GM11168 (cell line): ENCODE measurements at regions not wholly inside any gene's neighbourhood (a gene's known extent, or its start where the extent isn't known, plus 50 kb on each side); places are given as distances from the start of the nearest gene placed in this dataset.

Experiments used
- in situ Hi-C: fragments of 300-500 bp; cut with MboI; formaldehyde crosslinking; loops from one replicate; pipeline ENCODE4 v1.12.0; 2022; ENCODE audit warnings: low sequenced_read_pairs; ENCODE audit not compliant: unreplicated experiment

- in situ Hi-C loops: no loop called here
These were observed 191.2 kb upstream of the MGMT start for GRCh38 chr10:129275886-129276285.

DNA sequence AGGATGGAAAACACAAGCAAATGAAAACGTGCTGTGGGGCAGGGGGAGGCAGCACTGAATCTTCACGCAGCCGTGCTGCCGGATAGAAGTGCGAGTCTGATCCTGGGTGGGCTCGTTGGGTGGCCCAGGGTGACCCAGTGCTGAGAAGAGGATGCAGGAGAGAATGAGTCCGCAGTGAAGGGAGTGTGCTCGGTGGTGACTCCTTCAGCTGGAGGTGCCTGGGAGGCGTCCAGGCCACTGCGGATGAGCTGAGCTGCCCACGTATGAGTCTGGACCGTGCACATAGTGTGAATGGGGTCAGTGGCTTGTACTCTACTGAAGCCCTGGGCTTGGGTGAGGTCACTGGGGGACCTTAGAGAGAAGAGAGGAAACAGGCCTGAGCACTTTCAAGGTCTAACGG, 190.0 kb upstream of the MGMT start:
- in situ Hi-C loops: no loop called here

DNA sequence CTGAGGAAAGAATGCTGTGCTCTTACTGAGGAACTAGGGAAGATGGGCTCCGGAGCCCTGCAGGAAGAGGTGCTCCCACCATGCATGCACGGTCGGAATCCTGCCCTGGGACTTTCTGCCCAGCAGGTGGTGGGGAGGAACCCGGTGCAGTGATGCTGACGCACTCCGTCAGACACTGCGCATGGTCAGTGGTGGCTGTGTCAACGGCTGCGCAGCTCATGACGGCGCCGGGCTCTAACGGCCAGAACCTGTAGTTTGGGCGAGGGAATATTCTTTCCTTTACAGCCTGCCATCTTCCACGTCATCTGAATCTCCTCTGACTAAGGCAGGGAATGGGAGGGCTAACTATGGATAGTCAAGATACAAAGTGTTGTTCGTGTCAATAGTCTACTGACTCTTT, 189.2 kb upstream of the MGMT start:
- in situ Hi-C loops: no loop called here

GRCh38 chr10:129278686-129279085, 188.4 kb upstream of the MGMT start:
- in situ Hi-C loops: no loop called here

- in situ Hi-C loops: no loop called here
These were observed 187.4 kb upstream of the MGMT start for GRCh38 chr10:129279446-129280154.

DNA sequence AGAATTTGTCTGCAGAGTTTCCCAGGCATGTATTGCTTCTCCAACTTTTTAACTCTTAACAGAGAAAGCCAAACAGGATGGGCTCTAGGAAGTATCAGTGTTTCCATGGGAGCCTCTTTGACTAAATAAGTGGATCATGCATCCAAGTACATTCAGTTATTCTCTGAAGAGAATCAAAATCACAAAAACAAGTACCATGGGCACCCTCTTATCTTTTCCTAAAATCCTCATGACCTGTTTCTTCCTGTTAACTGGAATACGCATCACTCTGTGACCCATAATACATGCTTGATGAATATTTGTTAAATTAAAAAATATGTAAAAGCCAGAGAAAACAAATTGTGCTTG, 186.9 kb upstream of the MGMT start:
- in situ Hi-C loops: no loop called here

DNA sequence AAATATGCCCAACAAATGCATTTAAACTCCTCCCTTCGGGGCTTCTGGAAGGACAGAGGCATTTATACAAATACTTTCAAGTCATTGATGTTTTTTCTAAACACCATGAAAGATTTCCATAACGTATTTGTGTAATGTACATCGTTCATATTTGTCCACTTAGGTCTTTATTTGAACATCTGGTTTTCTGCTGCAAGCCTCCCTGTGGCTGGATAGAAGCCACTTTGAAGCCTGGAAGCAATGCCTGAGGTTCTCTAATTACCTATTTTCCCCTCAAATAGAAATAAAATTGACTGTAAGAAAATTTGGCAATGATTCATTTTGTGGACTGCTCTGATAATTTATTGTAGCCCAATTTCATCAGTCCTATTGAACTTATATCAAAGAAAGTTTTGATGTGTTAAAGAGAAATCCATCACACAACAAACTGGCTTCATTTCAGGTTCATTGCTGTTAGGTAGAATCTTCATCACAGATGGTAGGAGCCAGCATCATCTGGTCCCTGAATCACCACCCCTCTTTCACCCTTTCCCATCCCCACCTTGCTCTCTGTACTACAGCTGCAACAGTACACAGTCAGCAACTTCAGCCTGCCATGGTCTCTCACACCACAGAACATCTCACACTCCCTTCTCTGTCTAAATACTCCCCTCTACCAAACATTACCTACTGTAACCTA, 186.0 kb upstream of the MGMT start:
- in situ Hi-C loops: no loop called here

GRCh38 chr10:129285459-129285858, 181.6 kb upstream of the MGMT start:
- in situ Hi-C loops: no loop called here

- in situ Hi-C loops: no loop called here
These were observed 177.9 kb upstream of the MGMT start for GRCh38 chr10:129288999-129289584.

DNA sequence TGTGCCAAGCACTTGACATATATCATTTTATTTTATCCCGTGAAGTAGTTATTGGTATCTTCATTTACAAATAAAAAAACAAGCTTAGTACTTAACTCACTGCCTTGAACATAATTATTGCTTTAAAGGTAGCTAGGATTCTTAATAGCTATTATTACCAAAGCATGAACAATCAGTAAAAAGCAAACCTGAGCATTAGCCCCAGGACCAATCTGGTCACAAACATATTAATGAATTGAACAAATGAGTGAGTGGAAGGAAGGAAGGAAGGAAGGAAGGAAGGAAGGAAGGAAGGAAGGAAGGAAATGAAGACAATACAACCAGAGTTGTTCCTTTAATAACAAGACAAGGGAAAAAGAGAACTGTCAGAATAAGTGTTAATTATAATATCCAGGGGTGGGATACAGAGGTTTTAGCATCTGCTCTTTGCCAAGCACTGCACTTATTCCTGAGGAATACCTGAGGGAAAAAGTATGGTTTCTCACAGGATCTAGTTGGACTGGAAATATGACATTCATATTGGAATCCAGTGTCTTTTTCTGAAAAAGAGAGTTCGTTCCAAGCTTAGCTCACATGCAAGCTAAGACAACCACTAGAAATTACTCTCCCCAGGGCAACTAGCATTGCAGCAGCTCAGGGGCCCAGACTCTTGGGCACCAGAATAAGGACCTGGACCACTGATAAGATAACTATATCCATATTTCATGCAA, 172.9 kb upstream of the MGMT start:
- in situ Hi-C loops: no loop called here

GRCh38 chr10:129294944-129295343, 172.1 kb upstream of the MGMT start:
- in situ Hi-C loops: no loop called here

- in situ Hi-C loops: no loop called here
These were observed 162.0 kb upstream of the MGMT start for GRCh38 chr10:129305046-129305445.

GRCh38 chr10:129307141-129307540, 159.9 kb upstream of the MGMT start:
- in situ Hi-C loops: no loop called here

- in situ Hi-C loops: no loop called here
These were observed 158.0 kb upstream of the MGMT start for GRCh38 chr10:129308953-129309564.

DNA sequence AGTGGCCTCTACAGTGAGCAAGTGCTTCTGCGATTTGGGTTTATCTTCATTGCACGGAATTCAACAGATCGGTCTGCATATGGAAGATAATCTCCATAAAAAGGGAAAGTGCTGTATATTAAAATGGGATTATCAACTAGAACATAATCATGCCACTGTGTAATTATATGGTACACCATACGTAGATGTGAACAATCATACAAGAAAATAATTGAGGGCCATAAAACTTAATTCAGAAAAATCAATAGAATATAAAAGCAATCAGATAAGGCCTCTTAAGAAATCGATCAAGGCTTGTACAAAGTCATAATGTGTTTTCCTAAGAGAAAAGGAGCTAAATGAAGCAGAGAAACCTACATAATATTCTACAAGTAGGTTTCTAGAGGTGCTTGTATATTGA, 157.5 kb upstream of the MGMT start:
- in situ Hi-C loops: no loop called here

- in situ Hi-C loops: no loop called here
These were observed 156.2 kb upstream of the MGMT start for GRCh38 chr10:129310881-129311280.

DNA sequence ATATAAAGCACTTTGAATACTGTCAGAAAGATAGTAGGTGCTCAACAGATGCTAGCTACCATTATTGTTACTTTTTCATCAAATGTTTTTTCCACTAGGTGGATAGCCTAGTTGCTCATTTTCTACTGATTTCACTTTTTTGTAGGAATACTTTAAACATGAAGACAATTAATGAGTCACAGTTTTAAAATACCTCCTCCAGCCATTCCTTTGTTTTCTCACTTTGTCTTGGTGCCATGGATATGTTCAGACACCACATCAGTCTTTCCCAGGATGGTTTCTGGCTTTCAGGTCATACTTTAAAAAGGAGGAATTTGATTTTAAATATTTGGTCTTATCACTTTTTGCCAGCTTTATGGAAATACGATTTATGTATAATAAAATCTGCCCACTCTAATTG, 147.1 kb upstream of the MGMT start:
- in situ Hi-C loops: no loop called here

GRCh38 chr10:129320340-129320739, 146.7 kb upstream of the MGMT start:
- in situ Hi-C loops: no loop called here

DNA sequence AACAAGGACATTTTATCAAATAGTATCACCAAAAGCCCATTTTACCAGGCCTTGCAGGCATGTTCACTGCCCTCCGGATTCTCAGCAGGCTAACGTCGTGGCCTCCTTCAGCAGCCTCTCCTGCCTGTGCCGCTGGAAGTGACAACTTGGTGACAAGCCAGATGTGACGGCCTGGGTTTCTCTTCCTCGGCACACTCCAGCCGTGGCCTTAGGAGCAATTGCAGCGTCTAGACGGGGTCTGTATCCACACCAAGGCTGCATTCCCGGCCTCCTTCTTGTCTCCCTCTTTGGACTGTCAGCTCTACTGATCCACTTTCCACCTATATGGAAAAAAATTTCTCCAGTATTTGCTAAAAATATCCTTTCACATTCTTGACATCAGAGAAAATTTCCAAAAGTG, 145.3 kb upstream of the MGMT start:
- in situ Hi-C loops: no loop called here

- in situ Hi-C loops: no loop called here
These were observed 143.9 kb upstream of the MGMT start for GRCh38 chr10:129322933-129323820.
